Calu3 (cell line): ENCODE measurements at regions not wholly inside any gene's neighbourhood (a gene's known extent, or its start where the extent isn't known, plus 50 kb on each side); places are given as distances from the start of the nearest gene placed in this dataset.

Source experiments
- BruUV-seq: library from RNA; stranded (reverse); fragments of 400-500 nt; replicated peaks from 2 replicates; lab custom pipeline; 2021; lab: Mats Ljungman, UMichigan
- CTCF ChIA-PET: fragments of 300-600 bp; sonication (Branson Sonifier 250); formaldehyde crosslinking; loops from one replicate; lab custom pipeline; 2022; ENCODE audit warnings: antibody characterized with exemption; lab: Charles Lee
- DNase-seq: peaks from one replicate; pipeline ENCODE4 v3.0.0; 2022
- H3K27ac Mint-ChIP-seq: one replicate; pipeline ENCODE4 v1.8.0; 2022; ENCODE audit warnings: mixed read lengths; ENCODE audit not compliant: unreplicated experiment
- H3K27me3 Mint-ChIP-seq: one replicate; pipeline ENCODE4 v1.8.0; 2022; ENCODE audit warnings: mixed read lengths; ENCODE audit not compliant: unreplicated experiment
- H3K36me3 Mint-ChIP-seq: one replicate; pipeline ENCODE4 v1.8.0; 2022; ENCODE audit warnings: mild to moderate bottlenecking, moderate library complexity, mixed read lengths; ENCODE audit not compliant: insufficient read depth, unreplicated experiment
- H3K4me1 Mint-ChIP-seq: one replicate; pipeline ENCODE4 v1.8.0; 2022; ENCODE audit warnings: mild to moderate bottlenecking, low read depth, mixed read lengths; ENCODE audit not compliant: unreplicated experiment
- H3K4me3 Mint-ChIP-seq: one replicate; pipeline ENCODE4 v1.8.0; 2022; ENCODE audit warnings: mild to moderate bottlenecking, low read depth, moderate library complexity, mixed read lengths; ENCODE audit not compliant: unreplicated experiment
- H3K9me3 Mint-ChIP-seq: one replicate; pipeline ENCODE4 v1.8.0; 2022; ENCODE audit warnings: low read depth, mixed read lengths; ENCODE audit not compliant: unreplicated experiment
- intact Hi-C: fragments of 100-400 bp; cut with micrococcal nuclease; formaldehyde crosslinking; loops from one replicate; pipeline ENCODE4 v1.10.0; 2022; ENCODE audit not compliant: unreplicated experiment
- TF ChIP-seq, protein P1 (sequence below): fragments of 200-600 bp; IDR thresholded peaks from one replicate; pipeline ENCODE4 v1.8.0; 2022; ENCODE audit warnings: antibody characterized with exemption; ENCODE audit not compliant: unreplicated experiment

DNA sequence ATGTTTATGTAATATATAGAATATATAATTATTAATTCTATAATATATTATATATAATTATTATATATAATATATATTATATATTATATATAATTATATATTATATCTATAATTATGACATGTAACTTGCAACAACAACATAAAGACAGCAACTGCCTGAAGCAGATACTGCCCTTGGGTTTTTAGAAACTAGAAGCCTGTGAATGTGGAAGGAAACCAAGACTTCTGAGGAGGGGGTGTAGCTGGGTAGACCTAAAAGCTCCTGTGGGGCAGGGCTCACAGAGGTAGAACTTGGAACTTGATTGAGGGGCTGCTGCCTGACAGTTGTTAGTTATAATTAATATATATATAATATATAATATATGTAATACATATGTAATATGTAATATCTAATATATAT, 167.2 kb upstream of the SLIT2 start:
- TF ChIP-seq, protein P1, sequence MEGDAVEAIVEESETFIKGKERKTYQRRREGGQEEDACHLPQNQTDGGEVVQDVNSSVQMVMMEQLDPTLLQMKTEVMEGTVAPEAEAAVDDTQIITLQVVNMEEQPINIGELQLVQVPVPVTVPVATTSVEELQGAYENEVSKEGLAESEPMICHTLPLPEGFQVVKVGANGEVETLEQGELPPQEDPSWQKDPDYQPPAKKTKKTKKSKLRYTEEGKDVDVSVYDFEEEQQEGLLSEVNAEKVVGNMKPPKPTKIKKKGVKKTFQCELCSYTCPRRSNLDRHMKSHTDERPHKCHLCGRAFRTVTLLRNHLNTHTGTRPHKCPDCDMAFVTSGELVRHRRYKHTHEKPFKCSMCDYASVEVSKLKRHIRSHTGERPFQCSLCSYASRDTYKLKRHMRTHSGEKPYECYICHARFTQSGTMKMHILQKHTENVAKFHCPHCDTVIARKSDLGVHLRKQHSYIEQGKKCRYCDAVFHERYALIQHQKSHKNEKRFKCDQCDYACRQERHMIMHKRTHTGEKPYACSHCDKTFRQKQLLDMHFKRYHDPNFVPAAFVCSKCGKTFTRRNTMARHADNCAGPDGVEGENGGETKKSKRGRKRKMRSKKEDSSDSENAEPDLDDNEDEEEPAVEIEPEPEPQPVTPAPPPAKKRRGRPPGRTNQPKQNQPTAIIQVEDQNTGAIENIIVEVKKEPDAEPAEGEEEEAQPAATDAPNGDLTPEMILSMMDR: no peak
- Mint-ChIP-seq H3K9me3 (no peaks in the 10 kb centered on the region), H3K27ac (no peak overlapping the region), H3K4me1 (no peaks in the 10 kb centered on the region), H3K27me3 (no peaks in the 10 kb centered on the region), H3K36me3 (no peaks in the 10 kb centered on the region), H3K4me3 (no peak overlapping the region)
- DNase-seq: no peak
- CTCF ChIA-PET: no interaction called here
- no TSS peak for BruUV-seq
- intact Hi-C loops: no loop called here

DNA sequence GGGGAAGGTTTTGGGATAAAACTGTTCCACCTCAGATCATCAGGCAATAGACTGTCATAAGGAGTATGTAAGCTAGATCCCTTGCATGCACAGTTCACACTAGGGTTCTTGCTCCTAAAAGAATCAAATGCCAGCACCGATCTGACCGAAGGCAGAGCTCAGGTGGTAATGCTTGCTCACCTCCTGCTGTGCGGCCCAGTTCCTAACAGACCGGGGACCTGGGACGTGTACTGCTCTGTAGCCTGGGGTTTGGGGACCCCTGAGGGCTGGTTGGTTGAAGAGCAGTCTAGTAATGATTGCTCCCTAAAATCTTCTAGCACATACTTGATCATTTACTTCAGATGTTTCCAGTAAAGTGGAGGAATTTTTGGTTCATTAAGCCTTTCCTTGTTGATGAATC, 173.1 kb upstream of the SLIT2 start:
- CTCF ChIA-PET: no interaction called here
- intact Hi-C loops: no loop called here
- Mint-ChIP-seq H3K9me3 (no peaks in the 10 kb centered on the region), H3K36me3 (no peaks in the 10 kb centered on the region), H3K27me3 (no peaks in the 10 kb centered on the region), H3K27ac (no peak overlapping the region), H3K4me1 (no peaks in the 10 kb centered on the region), H3K4me3 (no peak overlapping the region)
- DNase-seq: no peak
- no TSS peak for BruUV-seq
- TF ChIP-seq, protein P1: no peak

DNA sequence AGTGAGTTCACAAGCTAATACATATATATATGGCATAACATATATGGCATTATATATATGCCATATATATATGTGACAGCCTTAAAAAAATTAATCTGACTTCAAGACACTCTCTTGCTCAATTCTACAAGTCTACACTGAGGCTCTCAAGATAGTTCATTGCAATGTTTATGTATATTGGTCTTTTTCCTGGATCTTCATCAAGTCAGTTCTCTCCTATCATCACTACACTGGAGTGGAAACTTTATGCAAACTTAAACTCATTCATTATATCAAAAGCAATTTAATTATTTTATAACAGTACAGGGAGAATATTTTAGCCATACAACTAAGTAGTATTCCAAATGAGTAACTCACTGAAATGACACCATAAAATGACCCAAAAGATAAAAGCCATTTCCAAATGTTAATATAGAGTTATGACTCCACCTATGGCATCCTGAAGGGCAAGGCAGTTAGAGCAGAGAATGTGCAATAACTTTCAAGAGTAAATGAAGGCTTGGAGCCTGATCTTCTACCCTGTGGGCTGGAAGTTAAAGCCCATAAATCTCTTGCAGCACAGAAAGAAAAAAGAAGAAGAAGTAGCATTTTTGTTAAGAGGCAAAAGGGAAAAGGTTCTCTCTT, 176.3 kb upstream of the SLIT2 start:
- DNase-seq: no peak
- Mint-ChIP-seq H3K27me3 (no peaks in the 10 kb centered on the region), H3K4me1 (no peaks in the 10 kb centered on the region), H3K4me3 (no peak overlapping the region), H3K27ac (no peak overlapping the region), H3K36me3 (no peaks in the 10 kb centered on the region), H3K9me3 (no peaks in the 10 kb centered on the region)
- CTCF ChIA-PET: interaction anchor here (0.6 kb wide), 1 partner anchor 1270 kb away, joined by 3 read pairs; no protein-coding TSS in a partner anchor
- no TSS peak for BruUV-seq
- TF ChIP-seq, protein P1: no peak
- intact Hi-C loops: no loop called here

DNA sequence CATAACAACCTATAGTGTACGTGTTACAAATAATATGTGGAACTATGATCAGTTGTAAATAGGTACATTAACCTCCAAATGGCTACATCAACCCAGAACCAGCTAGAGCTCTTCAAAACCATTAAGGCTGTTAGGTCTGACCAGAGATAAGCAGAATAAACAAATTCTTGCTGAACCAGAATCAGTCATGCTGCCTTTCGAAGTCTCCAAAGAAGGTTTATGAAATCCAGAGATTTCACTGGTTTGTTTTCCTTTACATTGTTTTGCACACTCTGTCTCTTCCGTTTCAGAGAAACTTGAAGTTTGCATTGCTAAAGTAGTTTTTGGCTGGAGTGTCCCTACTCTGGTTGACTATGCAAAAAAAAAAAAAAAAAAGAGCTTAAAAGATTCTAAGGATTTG, 177.3 kb upstream of the SLIT2 start:
- BruUV-seq: no TSS peak
- Mint-ChIP-seq H3K27ac (no peak overlapping the region), H3K4me1 (no peaks in the 10 kb centered on the region), H3K36me3 (no peaks in the 10 kb centered on the region), H3K9me3 (no peaks in the 10 kb centered on the region), H3K27me3 (no peaks in the 10 kb centered on the region), H3K4me3 (no peak overlapping the region)
- CTCF ChIA-PET: interaction anchor here (0.6 to 1.5 kb wide), 3 partner anchors 174 to 1269 kb away, joined by 3 to 7 read pairs (median 3); no protein-coding TSS in a partner anchor
- intact Hi-C loops: no loop called here
- TF ChIP-seq, protein P1: no peak
- no peak for DNase-seq
